Adrenal gland (tissue), 9 donors: ENCODE measurements at regions not wholly inside any gene's neighbourhood (a gene's known extent, or its start where the extent isn't known, plus 50 kb on each side); places are given as distances from the start of the nearest gene placed in this dataset.

Experiments used
- DNase-seq, 7 donors: peaks; one replicate each; pipeline ENCODE4 v3.0.0-alpha.2; 2019 to 2020
- H3K27ac ChIP-seq, 5 donors: fragments of 200-600 bp; sonication (generic) in 4 of 5; 1 replicate in 3 of 5; 2 replicates in 2 of 5; pipeline versions ENCODE4 v1.5.1 to v1.8.0; 2016 to 2020; ENCODE audit warnings: mild to moderate bottlenecking in 1 of 5
- H3K27me3 ChIP-seq: fragments of 200-600 bp; 2 replicates; pipeline ENCODE4 v1.8.0; 2021
- H3K36me3 ChIP-seq, 2 donors: fragments of 200-600 bp; replicated peaks in 1 of 2; 1 replicate in 1 of 2; 2 replicates in 1 of 2; pipeline versions ENCODE4 v1.5.1 to v1.8.0; 2018 to 2022
- H3K4me1 ChIP-seq, 2 donors: fragments of 200-600 bp; replicated peaks in 1 of 2; 1 replicate in 1 of 2; 2 replicates in 1 of 2; pipeline versions ENCODE4 v1.5.1 to v1.8.0; 2018 to 2021
- H3K4me3 ChIP-seq, 4 donors: fragments of 200-600 bp; sonication (generic) in 3 of 4; one replicate each; pipeline ENCODE4 v1.5.1; 2016 to 2018
- H3K9me3 ChIP-seq, 3 donors: fragments of 200-600 bp; sonication (generic) in 1 of 3; replicated peaks in 1 of 3; 1 replicate in 2 of 3; 2 replicates in 1 of 3; pipeline versions ENCODE4 v1.5.1 to v1.8.0; 2016 to 2021
- CTCF ChIP-seq, 6 experiments: fragments of 450-650 bp in 4 of 6; fragments of 200-600 bp in 2 of 6; sonication (generic) in 1 of 6; IDR thresholded peaks; 1 replicate in 5 of 6; 2 replicates in 1 of 6; pipeline versions ENCODE4 v1.5.1 to v1.8.0; 2016 to 2021; ENCODE audit warnings: antibody characterized with exemption in 6 of 6, mild to moderate bottlenecking in 2 of 6, moderate library complexity in 1 of 6
- POLR2A ChIP-seq, 2 donors: fragments of 450-650 bp; IDR thresholded peaks; one replicate each; pipeline ENCODE4 v1.6.1; 2017; ENCODE audit warnings: antibody characterized with exemption in 2 of 2, mild to moderate bottlenecking in 2 of 2, moderate library complexity in 1 of 2
- WGBS, 4 donors: extraction: QIAGEN DNeasy Blood & Tissue Kit in 2 of 4; methylation state at CpG; one replicate each; pipeline versions ENCODE4 v1.1.5 to v1.1.7; 2013 to 2017; 5-methylcytosine and 5-hydroxymethylcytosine counted together
- intact Hi-C, 2 donors: fragments of 100-400 bp; cut with DNase I; formaldehyde crosslinking; loops; one replicate each; pipeline versions ENCODE4 v1.14.1 to v1.15.0; 2022 to 2023
- donor health status: healthy with polysubstance abuse.
- donor health status: Bipolar disorder and iron deficiency.
- donor health status: DM: yes; HTN: yes; CAD: no.
- donor health status: DM: no; HTN: no; CAD: no.
- donor health status: DM: no; HTN: no; CAD: no.

DNA sequence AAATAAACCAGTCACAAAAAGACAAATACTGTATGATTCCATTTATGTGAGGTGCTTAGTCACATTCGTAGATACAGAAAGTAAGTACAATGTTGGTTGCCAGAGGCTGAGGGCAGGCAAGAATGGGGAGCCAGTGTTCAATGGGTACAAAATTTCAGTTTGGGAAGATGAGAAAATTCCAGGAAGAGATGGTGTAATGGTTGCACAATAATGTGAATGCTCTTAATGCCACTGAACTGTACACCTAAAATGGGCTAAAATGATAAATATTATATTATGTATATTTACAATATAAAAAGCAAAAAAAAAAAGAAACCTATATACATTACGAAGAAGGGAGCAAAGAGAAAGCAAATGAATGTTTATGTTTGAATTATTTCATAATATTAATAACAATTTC lies 329.0 kb downstream of the C11orf87 start:
- Histone ChIP-seq H3K4me3 (no peak overlapping the region), H3K4me1 (no peaks in the 10 kb centered on the region), H3K27ac (no peak overlapping the region), H3K27me3 (no peaks in the 10 kb centered on the region), H3K9me3 (no peaks in the 10 kb centered on the region), H3K36me3 (no peaks in the 10 kb centered on the region)
- 70 to 91% (median 80%) methylated on average over 2 of the region's 2 CpGs for WGBS, 4 donors
- no peak for TF ChIP-seq POLR2A (IDR thresholded peaks at IDR 0.05)
- no peak for TF ChIP-seq CTCF (IDR thresholded peaks at IDR 0.05)
- intact Hi-C loops: no loop called here
- no peak for DNase-seq

GRCh38 chr11:109752212-109752825 lies 330.3 kb downstream of the C11orf87 start:
- Histone ChIP-seq H3K27ac (no peak overlapping the region), H3K27me3 (no peaks in the 10 kb centered on the region), H3K4me1 (no peaks in the 10 kb centered on the region), H3K9me3 (no peaks in the 10 kb centered on the region), H3K4me3 (no peak overlapping the region), H3K36me3 (no peaks in the 10 kb centered on the region)
- WGBS, 4 donors: 80 to 86% (median 83%) methylated on average over 5 of the region's 5 CpGs
- intact Hi-C loops: no loop called here
- DNase-seq: no peak
- TF ChIP-seq CTCF (IDR thresholded peaks at IDR 0.05) (no peak), POLR2A (IDR thresholded peaks at IDR 0.05) (no peak)

GRCh38 chr11:109756521-109756920 lies 334.5 kb downstream of the C11orf87 start:
- intact Hi-C loops: no loop called here
- H3K9me3 ChIP-seq: no peaks in the 10 kb centered on the region
- H3K36me3 ChIP-seq: no peaks in the 10 kb centered on the region
- TF ChIP-seq POLR2A (IDR thresholded peaks at IDR 0.05) (no peak), CTCF (IDR thresholded peaks at IDR 0.05) (no peak)
- no peak for DNase-seq
- H3K27ac ChIP-seq: no peak overlapping the region
- H3K4me1 ChIP-seq: no peaks in the 10 kb centered on the region
- 64 to 81% (median 66%) methylated on average over 1 of the region's 1 CpG for WGBS, 4 donors
- H3K27me3 ChIP-seq: no peaks in the 10 kb centered on the region
- no peak overlapping the region for H3K4me3 ChIP-seq

DNA sequence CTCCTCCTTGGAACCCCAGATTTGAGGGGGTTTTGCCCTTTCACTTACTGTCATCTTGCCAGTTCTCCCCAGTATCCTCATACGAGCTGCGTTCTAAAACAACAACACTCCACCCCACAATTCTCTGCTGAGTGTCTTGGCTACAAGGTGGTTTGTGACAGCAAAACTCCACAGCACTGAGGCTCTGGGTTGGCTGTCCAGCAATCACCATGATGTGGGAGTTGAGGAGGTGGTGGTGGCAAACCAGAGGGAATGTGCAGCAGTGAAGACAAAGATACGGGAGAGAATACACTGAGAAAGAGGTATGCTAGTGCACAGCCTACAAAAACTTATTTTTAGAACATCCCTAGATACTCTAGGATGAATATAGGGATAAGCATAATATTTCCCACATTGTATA lies 335.0 kb downstream of the C11orf87 start:
- intact Hi-C loops: no loop called here
- H3K4me3 ChIP-seq: no peak overlapping the region
- TF ChIP-seq CTCF (IDR thresholded peaks at IDR 0.05): no peak
- no peak for TF ChIP-seq POLR2A (IDR thresholded peaks at IDR 0.05)
- H3K27ac ChIP-seq: no peak overlapping the region
- WGBS, 4 donors: 86 to 94% (median 89%) methylated on average over 3 of the region's 3 CpGs
- DNase-seq: no peak
- no peaks in the 10 kb centered on the region for H3K9me3 ChIP-seq
- H3K27me3 ChIP-seq: no peaks in the 10 kb centered on the region
- H3K36me3 ChIP-seq: no peaks in the 10 kb centered on the region
- H3K4me1 ChIP-seq: no peaks in the 10 kb centered on the region
